Thyroid gland (tissue), 4 donors: ENCODE measurements at regions not wholly inside any gene's neighbourhood (a gene's known extent, or its start where the extent isn't known, plus 50 kb on each side); places are given as distances from the start of the nearest gene placed in this dataset.

ENCODE experiments used
- DNase-seq, 2 donors: peaks; one replicate each; pipeline ENCODE4 v3.0.0-alpha.2; 2019
- H3K27ac ChIP-seq, 3 donors: fragments of 200-600 bp; sonication (generic); 1 replicate in 2 of 3; 2 replicates in 1 of 3; pipeline ENCODE4 v1.5.1; 2016 to 2019; ENCODE audit warnings: mild to moderate bottlenecking in 1 of 3, moderate library complexity in 1 of 3
- H3K27me3 ChIP-seq: fragments of 200-600 bp; sonication (generic); one replicate; pipeline ENCODE4 v1.5.1; 2019
- H3K36me3 ChIP-seq, 2 donors: fragments of 200-600 bp; sonication (generic); one replicate each; pipeline ENCODE4 v1.5.1; 2016 to 2019
- H3K4me1 ChIP-seq, 2 donors: fragments of 200-600 bp; sonication (generic); one replicate each; pipeline ENCODE4 v1.5.1; 2017 to 2019
- H3K4me3 ChIP-seq, 3 donors: fragments of 200-600 bp; sonication (generic); replicated peaks in 1 of 3; 1 replicate in 2 of 3; 2 replicates in 1 of 3; pipeline ENCODE4 v1.5.1; 2016; ENCODE audit warnings: mild to moderate bottlenecking in 1 of 3
- H3K9me3 ChIP-seq: fragments of 200-600 bp; sonication (generic); one replicate; pipeline ENCODE4 v1.5.1; 2017
- CTCF ChIP-seq, 6 experiments: fragments of 200-600 bp in 3 of 6; fragments of 450-650 bp in 3 of 6; sonication (generic) in 3 of 6; IDR thresholded peaks; one replicate each; pipeline ENCODE4 v1.5.1; 2016 to 2019; ENCODE audit warnings: antibody characterized with exemption in 6 of 6, mild to moderate bottlenecking in 2 of 6, inconsistent platforms in 1 of 6, moderate library complexity in 1 of 6
- POLR2A ChIP-seq, 2 donors: fragments of 450-650 bp; IDR thresholded peaks; one replicate each; pipeline ENCODE4 v1.6.1; 2017; ENCODE audit warnings: antibody characterized with exemption in 2 of 2, mild to moderate bottlenecking in 2 of 2, moderate library complexity in 1 of 2
- WGBS, 2 donors: methylation state at CpG; one replicate each; pipeline ENCODE4 v1.1.5; 2017; 5-methylcytosine and 5-hydroxymethylcytosine counted together
- intact Hi-C: fragments of 100-400 bp; cut with DNase I; formaldehyde crosslinking; loops from one replicate; pipeline ENCODE4 v1.15.1; 2023

GRCh38 chr5:102089883-102090282 lies 206.2 kb downstream of the SLCO4C1 start:
- no peaks in the 10 kb centered on the region for H3K4me1 ChIP-seq
- no peak overlapping the region for H3K27ac ChIP-seq
- H3K36me3 ChIP-seq = no peaks in the 10 kb centered on the region
- TF ChIP-seq CTCF (IDR thresholded peaks at IDR 0.05) (no peak), POLR2A (IDR thresholded peaks at IDR 0.05) (no peak)
- no peaks in the 10 kb centered on the region for H3K27me3 ChIP-seq
- H3K9me3 ChIP-seq = no peaks in the 10 kb centered on the region
- WGBS, 2 donors = 84 to 88% methylated on average over 2 of the region's 2 CpGs
- DNase-seq = no peak
- intact Hi-C loops = no loop called here
- no peak overlapping the region for H3K4me3 ChIP-seq

- DNase-seq = no peak
- H3K9me3 ChIP-seq = no peaks in the 10 kb centered on the region
- intact Hi-C loops = no loop called here
- no peak overlapping the region for H3K4me3 ChIP-seq
- H3K27ac ChIP-seq = no peak overlapping the region
- 62 to 88% methylated on average over 2 of the region's 2 CpGs for WGBS, 2 donors
- no peaks in the 10 kb centered on the region for H3K4me1 ChIP-seq
- no peaks in the 10 kb centered on the region for H3K36me3 ChIP-seq
- no peaks in the 10 kb centered on the region for H3K27me3 ChIP-seq
- TF ChIP-seq CTCF (IDR thresholded peaks at IDR 0.05) (no peak), POLR2A (IDR thresholded peaks at IDR 0.05) (no peak)
Observed at GRCh38 chr5:102087906-102088305, 208.2 kb downstream of the SLCO4C1 start.

- no peaks in the 10 kb centered on the region for H3K27me3 ChIP-seq
- no peak for DNase-seq
- no peak overlapping the region for H3K4me3 ChIP-seq
- H3K9me3 ChIP-seq = no peaks in the 10 kb centered on the region
- H3K4me1 ChIP-seq = no peaks in the 10 kb centered on the region
- TF ChIP-seq POLR2A (IDR thresholded peaks at IDR 0.05) (no peak), CTCF (IDR thresholded peaks at IDR 0.05) (no peak)
- intact Hi-C loops = no loop called here
- WGBS, 2 donors = 40 to 60% methylated on average over 1 of the region's 1 CpG
- no peak overlapping the region for H3K27ac ChIP-seq
- no peaks in the 10 kb centered on the region for H3K36me3 ChIP-seq
Observed at GRCh38 chr5:102080288-102080687, 215.8 kb downstream of the SLCO4C1 start.

GRCh38 chr5:102077920-102078319 lies 218.2 kb downstream of the SLCO4C1 start:
- Histone ChIP-seq H3K4me3 (no peak overlapping the region), H3K9me3 (no peaks in the 10 kb centered on the region), H3K4me1 (no peaks in the 10 kb centered on the region), H3K36me3 (no peaks in the 10 kb centered on the region), H3K27me3 (no peaks in the 10 kb centered on the region), H3K27ac (no peak overlapping the region)
- DNase-seq = no peak
- TF ChIP-seq CTCF (IDR thresholded peaks at IDR 0.05) (no peak), POLR2A (IDR thresholded peaks at IDR 0.05) (no peak)
- intact Hi-C loops = no loop called here
- 89% methylated on average over 5 of the region's 5 CpGs for whole genome bisulfite sequencing, 2 donors

GRCh38 chr5:102069974-102070373 lies 226.1 kb downstream of the SLCO4C1 start:
- intact Hi-C loops = no loop called here
- no peak overlapping the region for H3K27ac ChIP-seq
- H3K4me3 ChIP-seq = no peak overlapping the region
- H3K4me1 ChIP-seq = no peaks in the 10 kb centered on the region
- H3K27me3 ChIP-seq = no peaks in the 10 kb centered on the region
- TF ChIP-seq CTCF (IDR thresholded peaks at IDR 0.05) (no peak), POLR2A (IDR thresholded peaks at IDR 0.05) (no peak)
- H3K36me3 ChIP-seq = no peaks in the 10 kb centered on the region
- H3K9me3 ChIP-seq = no peaks in the 10 kb centered on the region
- no peak for DNase-seq
- WGBS, 2 donors = 86 to 87% methylated on average over 3 of the region's 3 CpGs
